ENCODE measurements at regions not wholly inside any gene's neighbourhood (a gene's known extent, or its start where the extent isn't known, plus 50 kb on each side); places are given as distances from the start of the nearest gene placed in this dataset.

GRCh38 chr20:7723284-7723683 is 217.0 kb downstream of the HAO1 start:
- no peak for TF ChIP-seq CTCF (IDR thresholded peaks at IDR 0.05)
- TF ChIP-seq POLR2A (IDR thresholded peaks at IDR 0.05), result no peak
